Memory B cell (primary cell): ENCODE measurements at regions not wholly inside any gene's neighbourhood (a gene's known extent, or its start where the extent isn't known, plus 50 kb on each side); places are given as distances from the start of the nearest gene placed in this dataset.

Experiments
- ATAC-seq: fragments of 150-1000 bp; cut with Tn5 transposase; 2 replicates; pipeline ENCODE4 v1.10.0; 2021; ENCODE audit warnings: low read depth, mild to moderate bottlenecking, moderate library complexity
- DNase-seq, 2 donors: peaks; one replicate each; pipeline ENCODE4 v3.0.0; 2022; ENCODE audit warnings: low spot score in 2 of 2
- H3K27ac Mint-ChIP-seq: one replicate; pipeline ENCODE4 v1.8.0; 2022; ENCODE audit warnings: mild to moderate bottlenecking, moderate library complexity, mixed read lengths
- H3K27me3 Mint-ChIP-seq: one replicate; pipeline ENCODE4 v1.8.0; 2022; ENCODE audit warnings: mixed read lengths
- H3K36me3 Mint-ChIP-seq: one replicate; pipeline ENCODE4 v1.8.0; 2022; ENCODE audit warnings: mild to moderate bottlenecking, mixed read lengths
- H3K4me1 Mint-ChIP-seq: one replicate; pipeline ENCODE4 v1.8.0; 2022; ENCODE audit warnings: mixed read lengths
- H3K4me3 Mint-ChIP-seq: one replicate; pipeline ENCODE4 v1.8.0; 2022; ENCODE audit warnings: mild to moderate bottlenecking, moderate library complexity, mixed read lengths
- H3K9me3 Mint-ChIP-seq: one replicate; pipeline ENCODE4 v1.8.0; 2022; ENCODE audit warnings: mixed read lengths

DNA sequence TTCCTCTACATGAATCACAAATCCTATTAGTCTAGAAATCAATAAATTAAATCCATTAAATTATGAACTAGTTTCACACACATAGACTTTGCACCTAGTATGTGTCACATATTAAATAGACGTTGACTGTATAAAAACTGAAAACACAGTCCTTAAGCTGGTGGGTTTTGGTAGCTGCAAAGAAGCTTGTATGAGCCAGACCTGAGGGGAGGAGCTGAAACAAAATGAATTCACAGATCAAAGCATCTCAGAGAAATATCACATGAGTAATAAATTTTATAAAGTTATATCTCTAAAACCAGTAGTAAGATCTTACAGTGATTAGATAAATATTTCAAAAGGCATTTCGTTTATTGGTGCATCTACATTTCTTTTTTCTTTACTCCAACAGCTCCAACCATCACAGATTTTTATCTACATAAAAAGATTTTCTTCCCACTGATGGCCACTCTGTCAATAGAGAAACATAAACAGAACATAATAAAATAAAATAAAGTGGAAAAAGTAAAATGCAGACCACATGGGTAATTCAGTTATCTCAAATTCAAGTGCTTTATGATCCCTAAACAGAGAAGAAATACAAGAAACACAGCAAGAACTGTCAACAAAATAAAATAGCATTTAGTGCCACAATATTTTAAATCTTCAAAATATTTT lies 420.0 kb upstream of the CYRIA start:
- H3K27ac Mint-ChIP-seq = no peak overlapping the region
- no peaks in the 10 kb centered on the region for H3K9me3 Mint-ChIP-seq
- H3K4me3 Mint-ChIP-seq = no peak overlapping the region
- ATAC-seq = no peak
- H3K27me3 Mint-ChIP-seq = no peaks in the 10 kb centered on the region
- no peak for DNase-seq
- no peaks in the 10 kb centered on the region for H3K4me1 Mint-ChIP-seq
- no peaks in the 10 kb centered on the region for H3K36me3 Mint-ChIP-seq

GRCh38 chr2:17084877-17085276 lies 419.2 kb upstream of the CYRIA start:
- peaks cover 4% of the 10 kb centered on the region for H3K9me3 Mint-ChIP-seq
- DNase-seq (no peak), ATAC-seq (no peak)
- no peaks in the 10 kb centered on the region for H3K36me3 Mint-ChIP-seq
- no peak overlapping the region for H3K27ac Mint-ChIP-seq
- H3K4me1 Mint-ChIP-seq = no peaks in the 10 kb centered on the region
- H3K4me3 Mint-ChIP-seq = no peak overlapping the region
- H3K27me3 Mint-ChIP-seq = no peaks in the 10 kb centered on the region

DNA sequence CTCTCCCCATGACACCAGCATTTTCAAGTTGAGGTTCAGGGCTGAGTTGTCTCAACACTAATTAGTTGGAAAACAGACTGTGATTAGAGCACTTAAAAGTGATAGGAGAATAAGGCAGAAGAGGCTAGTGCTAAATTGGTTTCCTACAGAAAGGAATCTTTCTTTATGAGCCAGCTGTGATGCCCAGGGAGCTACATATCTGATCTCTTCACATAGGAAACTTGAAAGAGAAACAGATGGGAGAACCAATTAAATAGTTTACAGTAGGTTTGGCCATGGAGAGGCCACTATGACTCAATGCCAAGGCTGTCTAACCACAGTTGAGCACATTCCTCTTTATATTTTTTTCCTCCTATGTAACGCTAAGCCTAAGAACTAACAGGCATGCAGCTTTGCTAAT lies 418.3 kb upstream of the CYRIA start:
- Mint-ChIP-seq H3K4me1 (no peaks in the 10 kb centered on the region), H3K9me3 (peaks cover 7% of the 10 kb centered on the region), H3K36me3 (peaks cover 2% of the 10 kb centered on the region), H3K27me3 (no peaks in the 10 kb centered on the region), H3K27ac (no peak overlapping the region), H3K4me3 (no peak overlapping the region)
- ATAC-seq (no peak), DNase-seq (no peak)

GRCh38 chr2:17079262-17079661 lies 413.6 kb upstream of the CYRIA start:
- DNase-seq (no peak), ATAC-seq (no peak)
- Mint-ChIP-seq H3K27ac (no peak overlapping the region), H3K9me3 (peaks cover 14% of the 10 kb centered on the region), H3K36me3 (peaks cover 9% of the 10 kb centered on the region), H3K4me3 (no peak overlapping the region), H3K27me3 (no peaks in the 10 kb centered on the region), H3K4me1 (no peaks in the 10 kb centered on the region)

DNA sequence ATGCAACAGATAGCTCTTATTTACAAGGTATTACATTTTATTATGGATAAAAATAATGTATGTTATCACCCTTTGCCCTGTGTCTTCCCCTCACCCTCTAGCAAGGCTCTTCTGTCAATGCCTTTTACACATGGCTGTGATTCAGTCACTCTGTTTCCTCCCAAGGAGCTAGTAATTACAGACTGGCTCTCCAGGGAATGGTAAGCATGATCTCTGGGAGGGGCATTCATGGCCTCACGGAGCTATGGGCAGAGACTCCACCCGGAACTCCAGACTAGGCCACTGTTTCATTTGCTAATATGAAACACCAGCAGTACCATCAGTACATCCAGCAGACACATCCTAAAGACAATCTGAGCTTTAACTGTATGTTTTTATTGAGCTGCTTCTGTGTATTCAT lies 410.9 kb upstream of the CYRIA start:
- no peaks in the 10 kb centered on the region for H3K27me3 Mint-ChIP-seq
- H3K4me3 Mint-ChIP-seq = no peak overlapping the region
- H3K36me3 Mint-ChIP-seq = peaks cover 11% of the 10 kb centered on the region
- DNase-seq (no peak), ATAC-seq (no peak)
- H3K9me3 Mint-ChIP-seq = peaks cover 16% of the 10 kb centered on the region
- no peaks in the 10 kb centered on the region for H3K4me1 Mint-ChIP-seq
- H3K27ac Mint-ChIP-seq = no peak overlapping the region

DNA sequence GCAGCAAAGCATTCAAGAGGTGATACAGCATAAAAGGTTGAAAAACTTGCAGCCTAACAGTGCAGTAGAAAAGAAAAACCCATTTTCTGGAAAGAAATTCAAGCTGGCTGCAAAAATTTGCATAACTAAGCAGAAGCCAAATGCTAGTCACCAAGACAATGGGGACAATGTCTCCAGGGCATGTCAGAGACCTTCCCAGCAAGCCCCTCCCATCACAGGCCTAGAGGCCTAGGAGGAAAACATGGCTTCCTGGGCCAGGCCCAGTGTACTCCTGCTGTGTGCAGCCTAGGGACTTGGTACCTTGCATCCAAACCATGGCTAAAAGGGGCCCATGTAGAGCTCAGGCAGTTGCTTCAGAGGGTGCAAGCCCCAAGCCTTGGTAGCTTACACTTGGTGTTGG lies 405.1 kb upstream of the CYRIA start:
- Mint-ChIP-seq H3K4me3 (no peak overlapping the region), H3K36me3 (peaks cover 6% of the 10 kb centered on the region), H3K27me3 (no peaks in the 10 kb centered on the region), H3K9me3 (peaks cover 6% of the 10 kb centered on the region), H3K4me1 (no peaks in the 10 kb centered on the region), H3K27ac (no peak overlapping the region)
- ATAC-seq (no peak), DNase-seq (no peak)

DNA sequence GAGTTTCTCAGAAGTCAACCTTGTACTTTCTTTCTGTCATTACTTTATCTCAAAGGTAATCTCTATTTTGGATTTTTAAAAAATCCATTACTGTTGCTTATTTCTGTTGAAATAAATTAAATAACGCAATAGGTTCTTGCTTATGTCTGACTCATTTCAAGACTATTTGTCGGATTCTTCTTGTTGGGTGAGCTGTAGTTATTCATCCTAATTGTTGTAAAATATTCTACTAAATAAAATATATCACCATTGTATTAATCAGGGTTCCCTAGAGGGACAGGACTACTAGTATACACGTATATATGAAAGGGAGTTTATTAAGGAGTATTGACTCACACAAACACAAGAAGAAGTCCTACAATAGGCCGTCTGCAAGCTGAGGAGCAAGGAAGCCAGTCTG lies 403.9 kb upstream of the CYRIA start:
- ATAC-seq (no peak), DNase-seq (no peak)
- Mint-ChIP-seq H3K4me3 (no peak overlapping the region), H3K4me1 (no peaks in the 10 kb centered on the region), H3K9me3 (peaks cover 6% of the 10 kb centered on the region), H3K36me3 (peaks cover 6% of the 10 kb centered on the region), H3K27me3 (no peaks in the 10 kb centered on the region), H3K27ac (no peak overlapping the region)

- Mint-ChIP-seq H3K27ac (no peak overlapping the region), H3K4me1 (no peaks in the 10 kb centered on the region), H3K27me3 (no peaks in the 10 kb centered on the region), H3K4me3 (no peak overlapping the region), H3K9me3 (peaks cover 4% of the 10 kb centered on the region), H3K36me3 (peaks cover 4% of the 10 kb centered on the region)
- ATAC-seq = no peak
- DNase-seq = no peak
Measured at GRCh38 chr2:17068021-17068420, 402.4 kb upstream of the CYRIA start.

- Mint-ChIP-seq H3K27me3 (peaks cover 2% of the 10 kb centered on the region), H3K9me3 (no peaks in the 10 kb centered on the region), H3K4me1 (no peaks in the 10 kb centered on the region), H3K4me3 (no peak overlapping the region), H3K27ac (no peak overlapping the region), H3K36me3 (peaks cover 4% of the 10 kb centered on the region)
- ATAC-seq (no peak), DNase-seq (no peak)
Measured at GRCh38 chr2:17065536-17065935, 399.9 kb upstream of the CYRIA start.

- Mint-ChIP-seq H3K36me3 (no peaks in the 10 kb centered on the region), H3K27ac (no peak overlapping the region), H3K27me3 (peaks cover 2% of the 10 kb centered on the region), H3K4me3 (no peak overlapping the region), H3K9me3 (no peaks in the 10 kb centered on the region), H3K4me1 (peaks cover 11% of the 10 kb centered on the region)
- no peak for ATAC-seq
- no peak for DNase-seq
Measured at GRCh38 chr2:17061028-17061427, 395.4 kb upstream of the CYRIA start.

- Mint-ChIP-seq H3K27ac (no peak overlapping the region), H3K4me3 (no peak overlapping the region)
Measured at GRCh38 chr2:17059458-17059857, 393.8 kb upstream of the CYRIA start.

GRCh38 chr2:17058772-17059402 lies 393.3 kb upstream of the CYRIA start:
- peaks cover 11% of the 10 kb centered on the region for H3K4me1 Mint-ChIP-seq
- no peaks in the 10 kb centered on the region for H3K9me3 Mint-ChIP-seq
- H3K4me3 Mint-ChIP-seq = no peak overlapping the region
- H3K27me3 Mint-ChIP-seq = peaks cover 2% of the 10 kb centered on the region
- no peaks in the 10 kb centered on the region for H3K36me3 Mint-ChIP-seq
- ATAC-seq = no peak
- no peak for DNase-seq
- H3K27ac Mint-ChIP-seq = no peak overlapping the region

More at GRCh38 chr2:17059458-17059857, 393.8 kb upstream of the CYRIA start:
- Mint-ChIP-seq H3K9me3 (no peaks in the 10 kb centered on the region), H3K36me3 (no peaks in the 10 kb centered on the region), H3K27me3 (peaks cover 2% of the 10 kb centered on the region), H3K4me1 (peaks cover 11% of the 10 kb centered on the region)
- ATAC-seq = peak; percentile 56
- DNase-seq = no peak

DNA sequence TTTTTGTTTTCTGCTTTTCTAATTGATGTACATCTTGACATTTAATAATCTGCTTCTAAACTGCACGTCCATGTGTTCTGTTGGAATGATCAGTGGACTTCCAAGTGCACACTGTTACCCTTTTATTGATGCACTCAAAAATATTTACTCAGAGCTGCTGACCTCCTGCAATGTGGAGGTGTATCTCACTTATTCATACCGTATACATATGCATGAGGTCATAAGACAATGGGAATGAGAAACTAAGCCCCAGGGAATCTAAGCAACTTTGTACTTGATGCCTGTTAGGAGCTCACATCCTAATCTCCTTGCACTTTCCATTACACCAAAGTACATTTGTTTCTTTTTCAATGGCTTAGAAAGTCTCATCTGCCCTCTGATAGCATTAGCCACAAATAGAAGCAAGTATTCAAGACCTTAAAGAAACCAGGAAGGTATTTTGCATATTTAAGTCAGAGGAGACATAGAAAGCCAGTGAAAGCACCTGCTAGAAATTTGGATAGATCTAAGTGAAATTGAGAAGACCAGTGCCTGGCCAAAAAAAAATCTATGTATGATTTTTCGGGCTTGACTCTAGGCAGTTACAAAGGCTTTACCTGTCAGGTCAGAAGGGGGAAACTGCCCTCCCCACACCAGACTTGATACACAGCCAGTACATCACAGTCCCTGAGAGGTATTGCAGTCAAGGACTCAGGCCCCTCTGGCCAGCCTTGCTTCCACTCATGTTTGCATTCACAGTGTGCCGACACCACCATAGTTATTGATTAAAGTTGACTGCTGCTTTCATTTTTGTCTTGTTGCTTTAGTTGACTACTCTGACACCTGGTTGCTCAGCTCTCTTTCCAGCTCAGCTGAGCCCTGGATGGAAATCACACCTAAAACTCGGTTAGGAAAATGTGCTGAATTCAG lies 391.7 kb upstream of the CYRIA start:
- H3K4me3 Mint-ChIP-seq = no peak overlapping the region
- no peak for DNase-seq
- peak; percentile 57 for ATAC-seq
- H3K4me1 Mint-ChIP-seq = peaks cover 11% of the 10 kb centered on the region
- H3K27me3 Mint-ChIP-seq = peaks cover 2% of the 10 kb centered on the region
- no peaks in the 10 kb centered on the region for H3K36me3 Mint-ChIP-seq
- peak overlapping the region; percentile 18 for H3K27ac Mint-ChIP-seq
- no peaks in the 10 kb centered on the region for H3K9me3 Mint-ChIP-seq

DNA sequence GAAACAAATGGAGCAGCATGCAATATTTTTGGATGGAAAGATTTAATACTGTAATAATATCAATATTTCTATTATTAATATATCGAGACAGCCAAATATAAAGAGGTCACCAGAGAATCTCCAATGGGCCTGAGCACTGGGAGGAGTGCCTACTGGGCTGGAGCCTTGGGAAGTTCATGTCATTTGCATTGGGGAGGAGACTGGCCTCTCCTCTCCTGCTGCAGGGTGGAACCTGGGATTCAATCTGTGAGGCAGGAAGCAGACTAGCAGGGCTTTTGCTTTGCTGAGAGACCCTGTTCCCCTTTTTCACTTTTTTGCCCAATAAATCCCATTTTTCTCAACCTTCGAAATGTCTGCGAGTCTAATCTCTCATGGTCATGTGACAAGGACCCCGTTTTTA lies 390.6 kb upstream of the CYRIA start:
- Mint-ChIP-seq H3K27ac (no peak overlapping the region), H3K9me3 (no peaks in the 10 kb centered on the region), H3K4me3 (no peak overlapping the region), H3K27me3 (peaks cover 2% of the 10 kb centered on the region), H3K4me1 (peaks cover 13% of the 10 kb centered on the region), H3K36me3 (no peaks in the 10 kb centered on the region)
- no peak for DNase-seq
- no peak for ATAC-seq
